Loucy (cell line): ENCODE measurements at regions not wholly inside any gene's neighbourhood (a gene's known extent, or its start where the extent isn't known, plus 50 kb on each side); places are given as distances from the start of the nearest gene placed in this dataset.

Experiments used
- CTCF ChIP-seq: fragments of 200-600 bp; sonication (generic); conservative IDR thresholded peaks from 2 replicates; pipeline ENCODE4 v1.5.1; 2014; ENCODE audit warnings: mild to moderate bottlenecking, antibody characterized with exemption, low read length
- EZH2phosphoT487 ChIP-seq: fragments of 200-600 bp; IDR thresholded peaks from 2 replicates; pipeline ENCODE4 v1.6.1; 2018; ENCODE audit warnings: antibody characterized with exemption, mild to moderate bottlenecking, moderate library complexity, borderline replicate concordance

- TF ChIP-seq CTCF (no peak), EZH2phosphoT487 (no peak)
Observed at GRCh38 chr16:26826500-26826899, 240.2 kb upstream of the C16orf82 start.
